RKO (cell line): ENCODE measurements at regions not wholly inside any gene's neighbourhood (a gene's known extent, or its start where the extent isn't known, plus 50 kb on each side); places are given as distances from the start of the nearest gene placed in this dataset.
A peak's percentile ranks its signal among the peaks of the same experiment; 100 is the strongest.

ENCODE experiments used
- DNase-seq: peaks from one replicate; pipeline ENCODE4 v3.0.0-alpha.2; 2016; ENCODE audit warnings: low spot score

DNA sequence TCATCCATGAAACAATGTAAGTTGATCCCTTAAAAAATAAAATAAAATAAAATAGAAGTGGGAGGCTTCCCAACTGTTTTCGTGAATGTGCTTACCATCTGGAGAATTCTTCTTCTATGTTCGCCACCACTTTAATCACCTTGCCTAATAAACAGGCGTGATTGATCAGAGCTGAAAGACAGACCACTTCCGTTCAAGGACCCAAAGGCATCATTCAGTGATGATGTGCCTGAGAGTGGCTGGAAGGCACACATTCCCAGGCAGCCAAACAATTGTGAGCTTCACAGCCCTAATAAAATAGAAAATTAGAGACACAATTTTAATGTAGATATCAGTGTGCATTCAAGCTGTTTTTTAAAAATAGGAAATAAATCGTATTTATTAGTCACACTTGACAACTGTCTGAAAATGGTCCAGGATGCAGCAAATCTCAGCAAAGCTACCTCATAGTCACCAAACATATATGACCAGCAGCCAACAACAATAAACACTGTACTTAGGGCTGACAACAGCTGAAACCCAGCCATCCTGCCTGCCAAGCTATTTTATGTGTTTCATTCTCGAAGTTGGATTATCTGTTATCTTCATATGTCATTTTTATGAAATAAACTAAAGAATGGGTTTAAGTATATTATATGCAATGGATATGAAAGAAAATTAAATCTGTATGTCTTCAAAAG lies 163.2 kb upstream of the FAM9B start:
- no peak for DNase-seq

DNA sequence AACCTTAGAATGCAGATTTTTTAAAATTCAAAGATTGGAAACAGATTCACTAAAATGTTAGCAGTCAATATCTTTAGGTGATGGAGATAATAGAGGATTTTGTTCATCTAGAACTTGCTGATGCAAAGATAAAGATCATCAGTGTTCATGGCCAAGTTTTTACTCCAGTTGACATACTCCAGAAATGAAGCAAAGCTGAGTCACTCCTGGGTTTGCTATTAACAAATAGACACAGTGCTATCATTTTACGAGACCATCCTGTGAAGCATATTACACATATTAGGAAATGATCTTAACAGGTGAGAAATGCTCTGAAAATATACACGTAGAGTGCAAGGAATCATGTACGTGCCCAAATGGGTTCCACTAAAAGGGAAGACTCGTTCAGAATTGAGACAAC lies 170.6 kb upstream of the FAM9B start:
- DNase-seq, result no peak

DNA sequence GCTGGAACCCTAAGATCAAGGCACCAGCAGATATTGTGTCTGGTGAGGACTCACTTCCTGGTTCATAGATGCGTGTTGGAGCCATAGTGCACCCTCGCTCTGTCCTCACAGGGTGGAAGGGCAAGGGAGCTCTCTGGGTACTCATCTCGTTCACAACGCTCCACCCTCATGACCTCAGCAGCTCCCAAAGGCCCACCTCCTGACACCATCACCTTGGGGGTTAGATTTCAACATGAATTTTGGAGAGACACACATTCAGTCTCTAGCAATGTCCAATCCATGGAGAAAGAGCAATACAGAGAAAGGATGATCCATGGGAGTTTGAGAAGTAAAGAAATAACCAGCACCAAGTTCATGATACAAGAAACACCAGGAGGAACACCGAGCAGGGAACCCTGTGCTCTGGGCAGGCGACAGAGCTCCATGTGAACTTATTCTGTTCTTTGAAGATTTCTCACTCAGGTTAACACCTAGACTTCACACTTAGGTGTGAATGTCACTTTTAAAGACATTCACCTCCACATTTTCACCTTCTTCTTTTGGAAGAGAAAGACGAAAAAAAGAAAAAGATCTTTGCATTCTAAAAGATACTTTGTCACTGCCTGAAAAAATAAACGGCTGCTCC lies 171.8 kb upstream of the FAM9B start:
- no peak for DNase-seq

DNA sequence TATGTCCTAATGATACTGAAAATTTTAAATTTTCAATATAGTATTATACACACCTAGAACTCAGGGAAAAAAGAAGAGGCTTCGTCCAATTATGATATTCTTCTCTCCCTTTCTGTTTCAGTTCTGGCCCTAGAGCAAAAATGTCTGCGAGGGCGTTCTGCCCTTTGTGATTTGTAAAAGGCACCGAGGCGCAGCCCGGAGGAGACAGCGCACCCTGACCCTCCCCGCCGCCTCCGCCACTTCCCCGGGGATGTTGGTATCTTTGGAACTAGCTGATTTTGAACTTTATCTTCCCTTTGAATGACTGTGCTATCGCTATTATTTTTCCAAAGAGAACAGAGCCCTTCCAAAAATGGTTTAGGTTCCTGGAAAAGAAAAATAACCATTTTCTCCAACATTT lies 173.2 kb upstream of the FAM9B start:
- DNase-seq, result no peak

DNA sequence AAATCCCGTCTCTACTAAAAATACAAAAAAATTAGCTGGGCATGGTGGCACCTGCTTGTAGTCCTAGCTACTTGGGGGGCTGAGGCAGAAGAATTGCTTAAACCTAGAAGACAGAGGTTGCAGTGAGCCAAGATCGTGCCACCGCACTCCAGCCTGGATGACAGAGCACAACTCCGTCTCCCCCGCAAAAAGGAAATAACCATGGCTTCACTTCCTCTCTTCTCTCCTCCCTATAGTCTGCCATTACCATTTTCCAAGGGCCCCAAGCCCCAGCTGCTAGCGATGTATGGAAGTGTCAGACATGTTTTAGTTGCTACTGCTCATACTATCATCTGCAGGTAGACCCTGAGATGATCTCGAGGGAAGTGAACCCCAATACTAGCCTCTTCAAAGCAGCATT lies 177.3 kb upstream of the FAM9B start:
- no peak for DNase-seq

DNA sequence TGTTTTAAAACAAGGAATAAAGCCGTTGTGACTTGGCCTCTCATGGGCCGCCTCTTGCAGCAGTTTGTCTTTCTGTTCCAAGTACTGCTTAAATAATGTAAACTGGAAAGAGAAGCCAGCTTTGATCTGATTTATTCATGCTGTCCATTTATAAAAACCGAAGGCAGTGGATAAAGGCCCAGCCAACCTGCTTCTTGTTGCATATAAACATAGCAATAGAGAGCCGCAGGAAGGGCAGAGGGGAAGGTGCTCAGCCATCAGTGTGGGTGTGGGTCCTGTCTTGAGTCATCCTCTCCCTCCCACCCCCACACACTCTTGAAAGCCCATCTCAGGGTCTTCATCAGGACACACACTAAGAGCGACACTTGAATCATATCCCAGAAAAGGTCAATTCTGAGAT lies 187.9 kb upstream of the FAM9B start:
- no peak for DNase-seq

DNA sequence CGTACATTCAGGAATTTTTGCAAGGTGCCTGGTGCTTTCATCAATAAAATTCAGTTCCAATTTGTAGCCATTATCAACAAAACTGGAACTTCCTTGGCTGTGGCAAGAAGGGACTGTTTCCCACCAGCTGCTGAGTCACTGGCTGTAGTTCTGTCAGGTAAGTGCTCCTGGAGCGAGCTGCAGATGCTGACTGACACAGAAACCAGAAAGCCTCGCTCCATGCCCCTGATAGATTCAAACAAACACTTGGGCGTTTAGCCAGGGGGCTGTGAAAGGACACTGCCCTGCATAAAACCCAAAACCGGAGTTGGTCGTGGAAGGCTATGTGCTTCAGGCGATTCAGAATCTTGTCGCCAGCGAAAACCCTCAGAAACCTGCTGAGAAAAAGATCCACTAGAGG lies 188.4 kb upstream of the FAM9B start:
- no peak for DNase-seq

DNA sequence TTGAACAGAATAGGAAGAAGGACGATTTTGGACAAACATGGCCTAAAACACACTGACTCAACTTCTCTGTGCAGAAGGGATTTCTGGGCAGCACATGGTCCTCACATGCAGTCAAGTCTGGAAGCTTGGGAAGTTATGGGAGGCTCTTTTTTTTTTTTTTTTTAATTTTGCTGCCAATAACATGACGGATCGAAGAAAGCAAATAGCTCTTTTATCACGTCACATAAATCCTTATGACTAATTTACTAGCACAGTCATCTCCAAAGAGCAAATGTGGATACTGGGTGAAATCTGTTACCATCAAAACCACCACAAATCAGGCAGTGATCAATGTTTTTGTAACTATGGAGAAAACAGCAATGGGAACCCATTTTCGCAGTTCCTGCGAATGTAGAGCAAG lies 193.3 kb upstream of the FAM9B start:
- peak; percentile 12 for DNase-seq

DNA sequence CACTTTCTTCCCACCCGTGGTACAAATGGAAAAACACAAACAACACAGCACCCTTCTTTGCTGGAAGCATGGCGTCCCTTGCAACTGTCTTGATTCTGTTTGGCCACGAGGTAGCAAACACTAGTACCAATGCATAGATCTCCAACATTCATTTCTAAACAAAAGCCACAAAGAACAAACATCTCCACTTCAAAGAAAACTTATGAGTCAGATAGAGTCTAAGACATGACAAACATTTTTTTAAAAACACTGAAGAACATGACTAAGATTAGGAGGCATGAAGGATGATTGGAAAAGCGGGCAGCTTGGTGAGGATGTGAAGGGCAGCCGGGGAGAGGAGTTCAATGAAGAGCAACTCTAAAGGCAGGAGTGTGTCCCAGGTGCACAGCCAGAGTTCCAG lies 197.6 kb upstream of the FAM9B start:
- DNase-seq, result peak; percentile 2

DNA sequence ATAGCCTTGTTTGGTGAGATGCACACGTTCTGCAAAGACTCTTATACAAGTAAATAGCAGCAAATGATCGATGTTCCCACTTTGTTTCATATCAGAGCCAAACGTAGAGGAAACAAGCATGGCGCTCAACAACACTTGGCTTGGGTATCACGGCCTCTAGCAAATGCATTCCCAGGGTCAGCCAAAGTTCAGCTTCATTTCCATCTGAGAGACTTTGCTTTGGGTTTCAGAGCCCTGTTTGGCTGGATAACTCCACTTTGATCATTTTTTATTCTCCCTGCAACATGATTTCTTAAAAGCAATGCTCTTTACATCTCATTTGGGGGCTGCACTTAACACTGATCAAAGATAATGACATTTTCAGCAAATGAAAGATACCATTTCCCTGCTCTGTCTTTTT lies 199.2 kb upstream of the FAM9B start:
- no peak for DNase-seq

DNA sequence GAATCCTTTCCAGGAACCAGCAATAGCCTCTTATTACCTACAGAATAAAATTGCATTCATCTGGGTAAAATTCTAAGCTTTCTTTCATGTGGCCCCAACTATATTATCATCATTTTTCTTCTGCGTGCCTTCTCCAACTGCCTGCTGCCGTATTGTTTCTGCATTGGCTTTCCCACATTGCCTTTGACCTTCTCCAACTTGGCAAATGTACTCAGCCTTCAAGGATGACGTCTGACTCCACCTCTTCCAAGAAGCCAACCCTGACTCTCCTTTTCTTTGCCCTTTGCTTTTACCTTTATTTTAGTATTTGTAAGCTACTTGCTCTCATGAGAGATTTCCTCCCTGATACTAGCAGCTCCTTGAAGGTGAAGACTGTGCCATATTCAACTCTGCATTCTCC lies 200.4 kb upstream of the FAM9B start:
- DNase-seq, result no peak

DNA sequence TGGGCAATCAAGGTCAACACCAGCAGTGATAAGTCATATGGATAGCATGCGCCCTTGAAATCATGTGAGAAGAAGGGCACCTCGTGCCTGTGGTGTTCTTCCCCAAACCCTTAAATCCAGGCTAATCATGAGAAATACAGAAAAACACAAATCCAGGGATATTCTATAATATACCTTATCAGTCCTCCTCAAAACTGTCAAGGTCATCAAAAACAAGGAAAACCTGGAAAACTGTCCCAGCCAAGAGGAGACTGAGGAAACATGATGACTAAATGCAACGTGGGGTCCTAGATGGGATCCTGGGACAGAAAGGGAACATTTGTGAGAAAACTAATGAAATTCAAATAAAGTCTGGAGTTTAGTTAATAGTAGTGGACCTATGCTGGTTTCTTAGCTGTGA lies 201.8 kb upstream of the FAM9B start:
- DNase-seq, result no peak

DNA sequence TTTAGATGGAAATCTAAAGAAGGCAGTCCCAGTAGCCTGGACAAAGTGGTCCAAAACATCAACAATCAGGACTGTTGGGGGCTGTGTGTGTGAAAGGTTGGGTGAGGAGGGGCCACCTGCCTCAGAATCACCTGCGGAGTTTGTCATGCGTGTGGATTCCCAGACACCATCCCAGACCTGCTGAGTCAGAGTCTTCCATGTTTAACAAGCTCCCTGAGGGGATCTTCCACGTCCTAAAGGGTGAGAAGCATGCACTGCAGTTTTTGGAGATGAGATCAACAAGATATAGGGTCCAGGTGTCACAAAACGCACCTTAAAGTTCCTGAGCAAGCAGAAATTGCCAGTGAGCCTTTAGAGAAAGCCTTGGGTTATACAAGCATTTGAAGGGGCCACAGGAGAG lies 207.0 kb upstream of the FAM9B start:
- DNase-seq, result no peak

DNA sequence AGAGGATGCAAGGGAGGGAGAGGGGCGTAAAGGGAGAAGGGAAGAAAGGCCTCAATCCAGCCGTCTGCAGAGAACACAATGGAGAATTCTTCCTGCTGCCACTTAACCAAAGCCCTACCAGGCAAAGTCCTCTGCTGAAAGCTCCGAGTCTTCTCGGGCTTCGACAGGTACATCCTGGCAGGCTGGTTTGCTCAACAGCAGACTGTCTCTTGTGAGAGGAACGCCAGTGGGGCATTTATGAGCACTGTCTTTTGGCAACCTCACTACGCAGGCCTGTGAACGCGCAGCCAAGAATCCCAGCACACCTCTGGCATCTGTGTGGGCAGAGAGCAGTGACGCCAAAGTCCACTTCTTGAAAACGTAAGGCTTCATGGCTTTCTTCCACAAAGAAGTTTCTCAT lies 207.5 kb upstream of the FAM9B start:
- DNase-seq, result no peak

DNA sequence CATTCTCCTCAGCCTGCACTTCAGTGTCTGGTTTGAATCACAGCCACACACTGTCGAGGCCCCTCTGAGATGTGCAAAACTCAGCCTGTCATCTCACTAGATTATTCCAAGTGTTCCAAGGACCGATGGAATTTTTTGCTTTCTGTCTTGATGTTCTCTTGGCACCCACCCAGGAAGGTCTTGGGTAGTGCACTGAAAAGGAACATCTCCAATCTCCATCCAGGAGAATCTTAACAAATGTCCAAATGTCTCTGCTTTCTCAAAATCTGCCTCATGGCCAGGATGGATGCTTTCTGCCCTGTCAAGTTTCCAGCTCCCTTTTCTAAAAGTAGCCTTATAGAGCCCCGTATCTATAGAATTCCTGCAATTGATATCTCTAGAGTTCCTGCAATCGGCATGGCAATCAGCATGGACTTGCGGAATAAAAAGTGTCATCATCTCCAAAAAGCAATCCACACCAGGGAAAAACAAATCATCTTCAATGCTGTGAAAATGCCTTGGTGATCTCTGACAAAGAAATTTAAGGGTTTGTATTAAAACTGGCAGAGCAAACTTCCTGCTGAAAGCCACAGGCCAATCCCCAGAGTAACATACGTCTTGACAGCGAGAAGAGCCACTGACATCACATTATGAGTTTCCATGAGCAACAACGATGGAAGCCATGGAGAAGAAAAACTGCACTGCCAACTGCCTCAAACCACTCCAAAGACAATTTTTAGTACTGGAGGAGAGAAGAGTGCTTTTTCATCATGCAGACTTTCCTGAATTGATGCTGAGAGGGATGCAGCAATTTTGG lies 215.3 kb upstream of the FAM9B start:
- DNase-seq, result no peak

DNA sequence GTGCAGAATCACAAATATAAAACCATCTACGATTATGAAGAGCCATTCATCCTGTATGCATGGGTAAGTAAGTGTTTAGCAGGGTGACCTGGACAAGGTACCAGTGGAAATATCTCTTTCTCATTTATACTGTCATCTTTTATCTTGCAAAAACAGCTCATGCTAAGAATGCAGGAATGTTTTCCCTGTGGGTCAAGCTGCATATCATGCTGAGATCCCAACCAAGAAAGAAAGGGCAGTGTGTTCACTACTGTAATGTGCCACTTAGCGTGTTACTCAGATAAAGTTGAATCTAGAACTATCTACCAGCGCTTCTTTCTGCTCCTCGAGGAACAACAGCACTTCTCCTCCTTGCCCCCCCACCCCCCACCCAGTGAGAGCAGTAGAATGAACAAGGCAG lies 212.7 kb upstream of the TBL1X start:
- no peak for DNase-seq

DNA sequence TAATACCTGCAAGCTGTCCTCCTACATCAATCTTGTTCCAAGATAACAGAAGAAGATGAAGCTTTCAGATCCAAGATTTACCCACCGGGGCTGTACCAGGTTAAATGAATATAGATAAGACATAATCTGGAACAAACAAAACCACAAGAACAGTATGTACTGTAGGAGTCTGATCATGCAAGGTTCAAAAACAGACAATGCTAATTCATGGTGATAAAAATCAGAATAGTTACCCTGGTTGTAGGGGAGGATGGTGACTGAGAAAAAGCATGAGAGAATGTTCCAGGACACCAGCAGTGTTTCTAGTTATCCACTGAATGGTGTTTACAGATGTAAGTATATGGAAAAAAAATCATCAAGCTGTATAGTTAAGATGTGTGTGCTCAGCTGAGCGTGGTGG lies 211.6 kb upstream of the TBL1X start:
- DNase-seq, result no peak

DNA sequence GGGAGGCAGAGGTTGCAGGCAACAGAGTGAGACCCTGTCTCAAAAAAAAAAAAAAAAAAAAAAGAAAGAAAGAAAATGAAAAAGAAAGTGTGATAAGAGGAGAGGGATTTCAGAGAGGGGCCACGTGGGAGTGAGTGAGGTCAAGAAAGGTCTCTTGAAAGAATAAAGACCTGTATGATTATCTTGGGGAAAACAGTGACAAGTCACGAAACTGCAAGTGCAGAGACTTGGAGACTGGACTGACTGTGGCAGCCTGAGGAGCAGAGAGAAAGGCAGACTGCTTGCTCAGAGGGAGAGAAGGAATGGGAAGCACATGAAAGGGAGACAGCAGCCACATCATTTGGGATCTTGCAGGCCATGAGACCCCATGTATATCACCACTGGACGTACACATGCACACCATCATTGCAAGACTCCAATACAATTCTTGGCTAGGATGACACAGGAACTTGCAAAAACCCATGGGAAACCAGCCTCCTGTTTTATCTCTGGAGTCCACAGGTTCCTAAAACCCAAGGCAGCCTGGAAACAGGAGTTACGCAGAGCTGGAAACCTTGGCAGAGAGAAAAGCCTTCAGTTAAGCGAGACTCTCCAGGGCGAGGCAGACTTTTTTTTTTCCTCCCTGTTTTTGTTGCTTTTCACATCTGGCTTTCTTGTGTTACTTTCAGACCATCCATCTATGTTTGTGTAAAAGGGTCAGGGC lies 207.0 kb upstream of the TBL1X start:
- no peak for DNase-seq

DNA sequence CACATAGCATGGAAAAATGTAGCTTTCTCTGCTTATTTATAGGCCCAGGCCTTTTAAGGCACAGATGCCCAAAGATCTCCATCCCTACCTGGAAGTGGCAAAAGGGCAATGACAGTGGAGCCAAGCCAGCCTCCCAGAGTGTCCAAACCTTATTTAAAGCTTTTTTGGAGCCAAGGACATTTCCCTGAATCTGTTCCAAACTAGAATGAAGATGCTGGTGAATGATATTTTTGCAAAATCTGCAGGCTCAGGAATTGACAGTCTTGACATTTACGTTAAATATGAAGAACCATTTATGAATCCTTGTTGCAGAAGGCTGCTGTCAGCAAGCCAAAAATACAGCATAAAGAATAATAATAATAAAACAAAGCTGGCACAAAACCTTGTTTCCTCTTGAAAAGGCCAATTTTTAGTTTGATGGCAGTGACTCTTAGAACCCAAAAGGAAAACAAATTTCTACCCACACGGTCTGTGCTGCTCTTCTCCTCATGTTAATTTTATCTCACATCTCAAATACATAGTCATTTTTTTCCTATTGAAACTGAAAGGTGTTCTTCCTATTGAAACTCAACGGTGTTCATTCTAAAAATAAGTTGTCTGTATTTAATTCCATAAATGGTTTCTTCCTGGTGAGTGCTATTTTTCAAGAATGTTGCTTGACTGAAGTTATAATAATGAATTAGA lies 206.3 kb upstream of the TBL1X start:
- no peak for DNase-seq

DNA sequence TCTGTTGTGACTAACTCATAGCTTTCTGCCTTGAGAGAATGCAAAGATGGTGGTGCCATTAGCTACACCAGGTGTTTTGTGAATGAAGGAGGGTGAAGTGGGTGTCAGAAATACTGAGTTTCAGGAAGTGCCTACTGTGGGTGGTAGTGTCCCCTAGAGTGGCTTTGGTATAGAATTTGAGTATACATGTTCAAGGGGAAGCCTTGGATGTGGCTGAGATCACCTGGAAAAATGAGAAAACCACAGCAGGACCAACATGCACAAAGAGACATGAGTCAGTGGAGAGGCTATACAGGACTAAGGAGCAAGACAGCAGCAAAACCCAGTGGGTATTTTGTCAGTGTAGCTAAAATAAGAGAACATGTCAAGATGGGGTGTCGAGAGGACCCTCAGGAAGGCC lies 204.3 kb upstream of the TBL1X start:
- DNase-seq, result no peak

DNA sequence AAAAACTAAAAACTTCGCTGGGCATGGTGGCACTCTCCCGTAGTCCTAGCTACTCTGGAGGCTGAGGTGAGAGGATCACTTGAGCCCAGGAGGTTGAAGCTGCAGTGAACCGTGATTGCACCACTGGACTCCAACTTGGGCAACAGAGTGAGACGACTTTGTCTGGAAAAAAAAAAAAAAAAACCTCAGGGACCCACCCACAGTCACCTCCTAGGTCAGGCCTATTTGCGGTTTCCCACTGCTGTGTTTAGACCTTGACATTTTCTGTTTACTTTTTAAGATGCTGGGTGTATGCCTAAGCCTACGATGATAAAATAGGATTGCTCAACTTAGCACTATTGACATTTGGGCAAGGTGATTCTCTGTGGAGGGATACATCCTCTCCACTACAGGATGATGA lies 197.4 kb upstream of the TBL1X start:
- no peak for DNase-seq

DNA sequence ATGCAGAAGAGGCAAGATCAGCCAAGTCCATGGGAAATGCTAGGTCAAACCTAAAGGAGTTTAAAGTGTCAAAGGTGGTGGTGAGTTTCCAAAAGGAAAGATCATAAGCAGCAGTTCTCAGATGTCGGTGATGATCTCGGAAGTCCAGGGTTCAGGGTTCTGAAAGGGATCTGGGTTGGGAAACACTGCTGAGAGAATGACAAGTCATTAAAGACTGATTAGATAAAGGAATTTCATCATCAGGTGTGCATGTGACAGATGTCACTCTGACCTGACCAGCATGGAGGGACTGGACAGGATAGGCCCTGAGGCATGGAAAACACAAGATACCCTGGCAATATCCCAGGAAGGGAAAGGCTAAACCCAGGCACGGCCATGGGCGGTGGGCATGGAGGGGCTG lies 195.7 kb upstream of the TBL1X start:
- no peak for DNase-seq
